MM.1S (cell line): ENCODE measurements at regions not wholly inside any gene's neighbourhood (a gene's known extent, or its start where the extent isn't known, plus 50 kb on each side); places are given as distances from the start of the nearest gene placed in this dataset.

Source experiments
- DNase-seq: peaks from one replicate; pipeline ENCODE4 v3.0.0-alpha.2; 2015
- H2AFZ ChIP-seq: fragments of 300-600 bp; sonication (generic); 2 replicates; pipeline ENCODE4 v1.6.0; 2016; ENCODE audit warnings: antibody characterized with exemption, low read length
- H3F3A ChIP-seq: fragments of 300-600 bp; sonication (generic); 2 replicates; pipeline ENCODE4 v1.6.1; 2016; ENCODE audit warnings: mild to moderate bottlenecking, antibody characterized with exemption, low read length, moderate library complexity, mixed read lengths; ENCODE audit not compliant: insufficient read depth
- H3K27ac ChIP-seq: fragments of 300-600 bp; sonication (generic); 2 replicates; pipeline ENCODE4 v1.5.1; 2016; ENCODE audit warnings: mild to moderate bottlenecking, low read length
- H3K27me3 ChIP-seq: fragments of 300-600 bp; sonication (generic); replicated peaks from 2 replicates; pipeline ENCODE4 v1.6.0; 2016; ENCODE audit warnings: low read length; ENCODE audit not compliant: insufficient read depth
- H3K36me3 ChIP-seq: fragments of 300-600 bp; sonication (generic); replicated peaks from 2 replicates; pipeline ENCODE4 v1.6.1; 2016; ENCODE audit warnings: mild to moderate bottlenecking, low read length, mixed read lengths; ENCODE audit not compliant: insufficient read depth
- H3K4me1 ChIP-seq: fragments of 300-600 bp; sonication (generic); 2 replicates; pipeline ENCODE4 v1.6.1; 2016; ENCODE audit warnings: low read length, mixed read lengths
- H3K4me2 ChIP-seq: fragments of 300-600 bp; sonication (generic); 2 replicates; pipeline ENCODE4 v1.6.0; 2016; ENCODE audit warnings: low read depth, low read length
- H3K4me3 ChIP-seq: fragments of 300-600 bp; sonication (generic); 2 replicates; pipeline ENCODE4 v1.5.1; 2016; ENCODE audit warnings: low read length, mixed read lengths
- H3K79me2 ChIP-seq: fragments of 300-600 bp; sonication (generic); 2 replicates; pipeline ENCODE4 v1.6.1; 2016; ENCODE audit warnings: mixed run types, low read length, mixed read lengths
- H3K9ac ChIP-seq: fragments of 300-600 bp; sonication (generic); 2 replicates; pipeline ENCODE4 v1.6.1; 2016; ENCODE audit warnings: low read length, mixed read lengths
- H3K9me2 ChIP-seq: fragments of 300-600 bp; sonication (generic); replicated peaks from 2 replicates; pipeline ENCODE4 v1.6.1; 2016; ENCODE audit warnings: mild to moderate bottlenecking, low read length, mixed read lengths; ENCODE audit not compliant: insufficient read depth
- H3K9me3 ChIP-seq: fragments of 300-600 bp; sonication (generic); replicated peaks from 2 replicates; pipeline ENCODE4 v1.6.1; 2016; ENCODE audit warnings: mild to moderate bottlenecking, low read length, mixed read lengths; ENCODE audit not compliant: insufficient read depth
- H4K20me1 ChIP-seq: fragments of 300-600 bp; sonication (generic); 2 replicates; pipeline ENCODE4 v1.6.1; 2016; ENCODE audit warnings: mild to moderate bottlenecking, low read length, moderate library complexity, mixed read lengths; ENCODE audit not compliant: insufficient read depth
- EZH2 ChIP-seq: fragments of 300-600 bp; sonication (generic); optimal IDR thresholded peaks from 2 replicates; pipeline ENCODE3; 2017; ENCODE audit warnings: low read depth, mild to moderate bottlenecking, antibody characterized with exemption, low read length, mixed read lengths
- EZH2phosphoT487 ChIP-seq: fragments of 300-600 bp; sonication (generic); IDR thresholded peaks from 2 replicates; pipeline ENCODE4 v1.6.1; 2018; ENCODE audit warnings: antibody characterized with exemption, low read length
- TF ChIP-seq, protein P1 (sequence below): fragments of 300-600 bp; sonication (generic); IDR thresholded peaks from 2 replicates; pipeline ENCODE4 v1.5.1; 2016; ENCODE audit warnings: antibody characterized with exemption, low read length, mixed read lengths

DNA sequence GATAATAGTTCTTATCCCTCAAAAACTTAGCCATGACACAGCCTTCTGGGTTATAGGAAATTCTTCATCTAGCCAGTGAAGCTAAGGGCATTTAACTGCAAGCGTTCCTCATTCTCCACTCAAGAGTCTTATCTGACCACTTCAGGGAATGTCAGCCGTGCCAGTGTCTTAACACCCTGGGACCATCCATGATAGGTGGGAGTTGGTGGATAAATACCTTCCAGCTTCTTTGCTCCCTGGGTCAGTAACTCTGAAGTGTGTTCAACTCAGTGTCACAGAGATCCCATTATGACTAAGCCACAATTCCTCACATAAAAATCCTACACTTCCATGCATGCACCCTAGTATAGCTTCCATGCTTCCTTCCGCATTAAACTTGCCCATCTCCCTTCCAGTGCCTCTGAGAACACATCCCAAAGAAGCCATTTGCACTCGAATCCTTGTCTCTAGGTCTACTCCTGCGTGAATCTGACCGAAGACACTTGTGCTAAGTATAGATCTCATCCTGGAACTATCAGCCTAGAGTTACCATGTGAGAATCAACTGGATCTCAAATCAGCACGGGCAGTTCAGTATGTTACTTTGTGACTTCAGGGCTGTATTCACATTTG lies 264.3 kb upstream of the MAF start:
- Histone ChIP-seq H3K27me3 (no peaks in the 10 kb centered on the region), H3K4me3 (no peak overlapping the region), H3K27ac (no peak overlapping the region), H3K79me2 (no peaks in the 10 kb centered on the region), H3K9ac (no peak overlapping the region), H3K4me2 (no peak overlapping the region), H3K9me2 (no peaks in the 10 kb centered on the region), H3K36me3 (no peaks in the 10 kb centered on the region), H2AFZ (no peak overlapping the region), H4K20me1 (no peaks in the 10 kb centered on the region), H3K4me1 (no peaks in the 10 kb centered on the region), H3F3A (no peaks in the 10 kb centered on the region), H3K9me3 (no peaks in the 10 kb centered on the region)
- no peak for TF ChIP-seq EZH2phosphoT487
- DNase-seq, result no peak

DNA sequence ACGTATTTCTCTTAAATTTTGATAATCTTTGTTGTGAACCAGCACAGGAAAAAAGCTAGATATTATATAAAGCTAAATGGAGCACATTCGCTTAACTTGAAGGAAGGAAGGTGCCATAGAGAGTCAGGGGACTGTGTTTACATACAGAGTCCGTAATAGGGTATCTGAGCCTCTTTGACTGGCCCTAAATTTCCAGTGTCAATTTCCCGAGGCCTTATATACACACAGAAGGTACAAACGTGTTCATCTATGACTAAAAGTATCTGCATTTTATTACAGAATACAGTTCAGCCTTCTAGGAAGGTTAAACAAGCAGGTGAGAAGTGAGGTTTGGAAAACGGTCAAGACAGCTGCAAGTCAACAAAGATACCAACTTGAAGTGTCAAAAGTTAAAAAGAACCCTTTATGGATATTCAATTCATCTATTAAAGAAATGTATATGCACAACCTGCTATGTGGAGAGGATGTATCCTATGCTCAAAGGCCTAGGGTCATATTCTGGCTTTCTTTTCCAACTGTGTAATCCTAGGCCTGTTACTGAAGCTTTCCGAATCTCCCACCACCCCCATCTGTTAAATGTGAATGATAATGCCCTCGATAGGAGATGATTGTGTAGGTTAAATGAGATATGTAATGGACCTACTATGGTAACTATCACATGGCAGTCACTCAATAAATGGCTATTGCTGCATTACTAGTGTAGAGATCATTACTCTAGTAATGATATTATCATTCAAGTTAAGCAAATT lies 263.7 kb upstream of the MAF start:
- Histone ChIP-seq H3K9ac (no peak overlapping the region), H3K4me1 (no peaks in the 10 kb centered on the region), H3K9me3 (no peaks in the 10 kb centered on the region), H3F3A (no peaks in the 10 kb centered on the region), H3K4me3 (no peak overlapping the region), H4K20me1 (no peaks in the 10 kb centered on the region), H3K4me2 (no peak overlapping the region), H3K9me2 (no peaks in the 10 kb centered on the region), H3K27ac (no peak overlapping the region), H3K27me3 (no peaks in the 10 kb centered on the region), H3K79me2 (no peaks in the 10 kb centered on the region), H2AFZ (no peak overlapping the region), H3K36me3 (no peaks in the 10 kb centered on the region)
- TF ChIP-seq EZH2 (no peak), EZH2phosphoT487 (no peak)
- TF ChIP-seq, protein P1, sequence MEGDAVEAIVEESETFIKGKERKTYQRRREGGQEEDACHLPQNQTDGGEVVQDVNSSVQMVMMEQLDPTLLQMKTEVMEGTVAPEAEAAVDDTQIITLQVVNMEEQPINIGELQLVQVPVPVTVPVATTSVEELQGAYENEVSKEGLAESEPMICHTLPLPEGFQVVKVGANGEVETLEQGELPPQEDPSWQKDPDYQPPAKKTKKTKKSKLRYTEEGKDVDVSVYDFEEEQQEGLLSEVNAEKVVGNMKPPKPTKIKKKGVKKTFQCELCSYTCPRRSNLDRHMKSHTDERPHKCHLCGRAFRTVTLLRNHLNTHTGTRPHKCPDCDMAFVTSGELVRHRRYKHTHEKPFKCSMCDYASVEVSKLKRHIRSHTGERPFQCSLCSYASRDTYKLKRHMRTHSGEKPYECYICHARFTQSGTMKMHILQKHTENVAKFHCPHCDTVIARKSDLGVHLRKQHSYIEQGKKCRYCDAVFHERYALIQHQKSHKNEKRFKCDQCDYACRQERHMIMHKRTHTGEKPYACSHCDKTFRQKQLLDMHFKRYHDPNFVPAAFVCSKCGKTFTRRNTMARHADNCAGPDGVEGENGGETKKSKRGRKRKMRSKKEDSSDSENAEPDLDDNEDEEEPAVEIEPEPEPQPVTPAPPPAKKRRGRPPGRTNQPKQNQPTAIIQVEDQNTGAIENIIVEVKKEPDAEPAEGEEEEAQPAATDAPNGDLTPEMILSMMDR, result no peak
- no peak for DNase-seq

DNA sequence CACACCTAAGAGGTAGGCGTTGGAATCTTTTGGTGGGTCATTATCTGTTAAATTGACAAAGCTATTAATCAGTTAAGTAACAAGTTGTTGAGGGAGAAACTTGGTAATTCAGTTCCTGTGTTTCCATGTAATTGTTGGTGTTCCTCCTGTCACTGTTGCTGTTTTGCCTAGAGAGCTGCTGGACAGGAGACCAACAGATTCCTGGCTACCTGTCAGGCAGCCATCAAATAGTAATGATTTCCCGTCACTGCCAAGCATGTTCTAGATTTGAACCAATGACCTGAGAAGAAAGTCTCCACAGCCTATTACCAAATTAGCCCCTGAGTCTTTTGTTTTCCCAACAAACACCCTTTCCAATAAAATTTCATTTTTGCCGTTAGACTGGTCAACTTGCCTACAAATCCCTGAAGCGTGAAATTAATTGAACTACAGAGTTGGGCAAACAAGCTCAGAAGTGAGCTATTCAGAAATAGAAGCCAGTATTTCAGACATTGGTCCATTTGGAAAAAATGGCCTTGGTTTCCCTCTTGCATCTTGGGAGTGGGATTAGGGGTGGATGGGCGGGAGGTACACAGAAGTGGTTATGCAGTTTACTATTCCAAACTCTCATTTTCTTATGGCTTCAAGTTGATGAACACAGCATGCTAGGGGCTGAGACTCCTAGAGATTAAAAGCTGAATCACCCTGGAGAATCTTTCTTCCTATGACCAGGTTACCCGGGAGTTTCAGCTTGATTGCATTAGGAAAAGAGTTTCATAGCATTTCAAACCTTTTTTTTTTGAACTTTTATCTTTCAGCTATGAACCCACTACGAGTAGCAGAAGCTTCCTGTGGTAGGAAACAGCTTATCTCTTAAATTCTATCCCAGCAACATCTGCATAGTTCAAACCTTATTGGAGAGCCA lies 262.8 kb upstream of the MAF start:
- Histone ChIP-seq H4K20me1 (no peaks in the 10 kb centered on the region), H3K9me2 (no peaks in the 10 kb centered on the region), H3K79me2 (no peaks in the 10 kb centered on the region), H3K9me3 (no peaks in the 10 kb centered on the region), H3K27ac (no peak overlapping the region), H3K27me3 (no peaks in the 10 kb centered on the region), H3K4me3 (no peak overlapping the region), H3F3A (no peaks in the 10 kb centered on the region), H3K4me2 (no peak overlapping the region), H3K36me3 (no peaks in the 10 kb centered on the region), H3K4me1 (no peaks in the 10 kb centered on the region), H2AFZ (no peak overlapping the region), H3K9ac (no peak overlapping the region)
- TF ChIP-seq EZH2phosphoT487, result no peak
- TF ChIP-seq, protein P1, result no peak
- TF ChIP-seq EZH2, result no peak
- DNase-seq, result no peak
